NCI-H82 (cell line): ENCODE measurements at regions not wholly inside any gene's neighbourhood (a gene's known extent, or its start where the extent isn't known, plus 50 kb on each side); places are given as distances from the start of the nearest gene placed in this dataset.

Experiments used
- DNase-seq: peaks from one replicate; lab custom pipeline; 2025; lab: John Stamatoyannopoulos, UW

GRCh38 chr13:97111756-97112155, 110.4 kb upstream of the MBNL2 start:
- DNase-seq = no peak

- DNase-seq = no peak
Measured at GRCh38 chr13:97112446-97113152, 109.5 kb upstream of the MBNL2 start.

GRCh38 chr13:97113231-97114001, 108.7 kb upstream of the MBNL2 start:
- DNase-seq = no peak

GRCh38 chr13:97114651-97115050, 107.5 kb upstream of the MBNL2 start:
- no peak for DNase-seq

DNA sequence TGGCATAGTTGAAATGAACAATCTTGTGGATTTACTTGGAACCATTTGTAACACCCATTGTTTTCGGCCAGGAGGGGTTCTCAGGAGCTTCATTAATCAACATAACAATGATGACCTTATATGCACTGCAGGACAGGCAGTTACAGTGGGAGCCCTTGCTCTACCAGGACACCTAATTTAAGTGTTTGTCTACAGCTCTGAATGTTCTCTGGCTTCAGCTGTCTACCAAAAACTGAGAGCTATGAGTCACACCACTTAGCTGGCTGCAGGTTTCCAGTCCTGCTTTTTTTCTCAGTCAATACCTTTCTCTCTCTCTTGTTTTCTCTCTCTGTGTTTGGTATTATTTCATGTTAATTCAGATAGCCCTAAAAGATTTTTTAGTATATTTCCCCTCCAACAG, 105.4 kb upstream of the MBNL2 start:
- DNase-seq = no peak

GRCh38 chr13:97117388-97117910, 104.7 kb upstream of the MBNL2 start:
- DNase-seq = no peak

DNA sequence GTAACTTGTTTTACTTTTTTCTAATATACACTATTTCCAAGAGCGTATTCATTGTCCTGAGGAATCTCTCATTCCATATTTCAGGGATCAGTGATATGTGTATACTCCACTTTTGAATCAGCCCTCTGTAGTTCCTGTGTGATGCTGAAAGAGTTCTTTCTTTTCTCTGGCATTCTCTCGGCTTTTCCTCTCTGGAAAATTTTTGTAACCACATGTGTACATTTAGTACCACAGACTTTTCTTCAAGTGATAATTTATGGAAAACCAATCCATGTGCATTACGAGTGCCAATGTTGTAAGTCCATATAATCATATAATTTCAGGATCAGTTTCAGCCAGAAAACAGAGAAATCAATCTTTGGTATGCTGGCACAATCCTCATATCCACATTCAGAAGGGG, 102.2 kb upstream of the MBNL2 start:
- DNase-seq = no peak

GRCh38 chr13:97120346-97120745, 101.8 kb upstream of the MBNL2 start:
- no peak for DNase-seq

DNA sequence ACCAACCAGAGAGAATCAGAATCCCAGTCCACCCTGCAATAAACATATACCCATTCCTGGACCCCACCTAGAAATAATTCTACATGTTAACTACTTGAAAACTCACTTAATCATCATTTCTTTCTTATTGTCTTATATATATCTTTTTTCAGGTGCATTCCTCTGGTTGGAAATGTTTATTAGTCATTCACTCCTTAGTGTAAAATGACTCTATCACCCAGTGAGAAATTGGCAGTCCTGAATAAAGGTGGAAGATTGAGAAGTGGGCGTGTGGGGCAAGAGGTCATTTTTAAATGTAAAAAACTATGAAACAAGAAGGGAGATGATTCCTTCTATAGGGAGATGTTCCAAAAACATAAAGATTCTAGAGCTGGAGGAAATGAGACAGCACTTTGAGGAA, 101.2 kb upstream of the MBNL2 start:
- no peak for DNase-seq

GRCh38 chr13:97121894-97122293, 100.2 kb upstream of the MBNL2 start:
- DNase-seq = no peak

DNA sequence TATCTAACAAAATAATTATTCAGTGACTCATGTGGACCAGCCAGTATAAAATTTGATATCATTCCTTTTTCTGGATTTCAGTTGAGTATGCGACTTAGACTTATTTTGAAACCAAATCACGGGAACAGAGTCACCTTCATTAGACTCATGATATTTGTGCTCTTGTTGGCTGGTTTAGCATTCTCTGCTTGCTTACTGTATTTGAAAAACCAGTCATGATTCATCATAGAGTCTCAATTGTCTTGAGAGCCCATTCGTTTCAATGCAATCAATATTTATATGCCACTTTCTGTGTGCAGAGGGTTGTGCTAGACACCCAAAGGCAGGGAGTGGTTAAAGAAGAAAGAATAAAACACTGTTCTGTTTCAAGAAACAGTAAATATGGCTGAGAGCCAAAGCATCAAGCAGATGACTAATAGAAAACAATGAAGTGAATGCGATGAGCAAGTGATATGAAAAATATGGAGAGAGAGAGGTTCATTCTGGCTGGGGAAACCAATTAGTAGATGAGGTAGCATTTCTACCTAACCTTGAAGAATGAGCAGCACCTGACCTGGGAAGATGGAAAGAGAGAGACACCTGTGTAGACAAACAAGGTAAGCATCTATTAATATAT, 99.6 kb upstream of the MBNL2 start:
- no peak for DNase-seq

DNA sequence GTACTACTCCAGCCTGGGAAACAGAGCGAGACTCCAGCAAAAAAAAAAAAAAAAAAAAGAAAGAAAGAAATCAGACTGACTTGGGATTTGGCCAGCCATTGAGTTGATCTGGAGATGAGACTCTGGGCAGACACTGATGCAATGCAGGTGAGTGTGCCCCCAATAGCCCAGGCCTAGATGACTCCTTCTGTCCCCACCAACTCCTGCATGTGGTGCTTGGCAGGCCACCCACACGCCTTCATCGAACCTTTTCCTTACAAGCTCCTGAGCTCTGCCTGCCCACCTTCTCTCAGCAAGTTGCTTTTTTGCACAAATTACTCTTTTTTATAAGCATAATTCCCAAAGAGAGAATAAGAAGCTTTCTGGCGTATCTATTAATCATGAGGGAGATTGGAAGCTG, 97.9 kb upstream of the MBNL2 start:
- DNase-seq = no peak

DNA sequence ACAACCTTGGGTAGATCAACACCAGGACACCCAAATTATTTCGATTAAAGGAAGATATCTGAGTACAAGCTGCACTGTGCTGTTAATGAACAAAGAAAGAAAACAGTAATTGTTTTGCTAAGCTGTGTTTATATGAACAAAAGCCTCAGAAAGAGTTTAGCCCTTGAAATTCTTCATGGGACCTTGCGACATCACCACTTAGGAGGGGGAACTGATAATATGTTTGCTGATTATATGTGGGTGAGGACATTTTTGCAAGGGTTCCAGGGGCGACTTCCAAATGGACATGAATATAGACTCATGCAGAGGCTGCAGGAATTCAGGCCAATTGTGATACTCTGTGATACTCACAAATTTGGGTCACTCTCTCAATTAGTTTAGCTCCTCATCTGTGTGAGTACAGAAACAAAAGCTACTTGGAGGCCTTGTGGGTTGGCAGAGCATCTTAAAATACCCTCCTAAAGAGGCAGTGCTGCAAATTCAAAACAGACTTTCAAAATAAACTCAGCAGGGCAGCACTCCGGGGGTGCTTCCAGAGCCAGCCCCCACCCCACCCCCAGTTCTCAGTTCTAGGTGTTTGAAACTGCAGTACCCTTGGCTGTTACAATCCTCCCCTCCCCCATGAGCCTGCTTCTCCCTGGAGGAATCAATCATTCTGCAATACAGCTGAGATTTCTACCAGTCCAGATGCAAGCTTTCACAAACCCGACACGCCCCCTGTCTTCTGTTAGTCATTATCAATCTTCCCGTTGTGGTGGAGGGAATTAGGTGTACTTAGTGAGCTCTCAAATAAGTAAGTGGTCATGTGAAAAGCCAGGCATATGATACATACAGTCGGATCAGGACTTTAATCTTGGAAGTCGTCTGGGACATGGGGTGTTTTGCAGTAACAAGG, 97.0 kb upstream of the MBNL2 start:
- peak; percentile 100 for DNase-seq

GRCh38 chr13:97125810-97126738, 96.1 kb upstream of the MBNL2 start:
- DNase-seq = peak; percentile 71

- no peak for DNase-seq
Measured at GRCh38 chr13:97127842-97128241, 94.3 kb upstream of the MBNL2 start.

DNA sequence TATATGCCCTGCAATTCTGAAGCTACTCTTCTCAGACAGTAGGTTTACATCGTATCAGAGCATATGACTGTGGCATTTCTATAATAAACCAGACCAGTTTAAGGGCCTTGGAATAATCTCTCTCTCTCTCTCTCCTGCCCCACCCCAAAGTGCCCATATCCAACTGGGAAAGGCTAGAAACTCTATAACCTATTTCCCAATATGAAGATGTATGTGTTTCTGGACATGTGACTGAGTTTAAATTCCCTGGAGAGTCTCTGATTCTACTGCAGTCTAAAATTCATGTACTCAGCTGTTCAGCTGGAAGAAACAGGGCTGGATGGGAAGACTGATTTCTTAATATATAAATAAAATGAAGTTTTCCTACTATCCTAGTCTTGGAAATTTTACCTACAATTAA, 91.9 kb upstream of the MBNL2 start:
- no peak for DNase-seq

DNA sequence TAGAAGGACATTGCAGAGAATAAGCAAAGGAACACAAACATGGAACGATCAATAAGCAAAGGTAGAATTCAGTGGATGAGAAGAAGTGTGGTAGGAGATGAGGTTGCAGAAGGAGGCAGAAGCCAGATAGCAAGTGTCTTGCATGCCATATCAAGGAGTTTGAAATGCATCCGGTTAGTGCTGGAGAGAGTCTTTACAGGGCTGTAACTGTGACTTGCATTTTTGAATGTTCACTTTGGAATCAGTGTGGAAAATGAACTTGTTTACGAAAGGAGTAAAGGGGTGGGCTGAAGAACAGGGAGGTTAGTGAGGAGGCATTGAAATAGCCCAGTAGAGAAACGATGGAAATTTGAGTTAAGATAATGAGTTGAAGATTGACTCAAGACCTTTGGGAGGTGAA, 90.7 kb upstream of the MBNL2 start:
- DNase-seq = no peak

GRCh38 chr13:97133554-97133953, 88.6 kb upstream of the MBNL2 start:
- DNase-seq = no peak

GRCh38 chr13:97133955-97134354, 88.2 kb upstream of the MBNL2 start:
- DNase-seq = no peak

GRCh38 chr13:97134364-97135095, 87.6 kb upstream of the MBNL2 start:
- DNase-seq = no peak
